ENCODE measurements at regions not wholly inside any gene's neighbourhood (a gene's known extent, or its start where the extent isn't known, plus 50 kb on each side); places are given as distances from the start of the nearest gene placed in this dataset.

DNA sequence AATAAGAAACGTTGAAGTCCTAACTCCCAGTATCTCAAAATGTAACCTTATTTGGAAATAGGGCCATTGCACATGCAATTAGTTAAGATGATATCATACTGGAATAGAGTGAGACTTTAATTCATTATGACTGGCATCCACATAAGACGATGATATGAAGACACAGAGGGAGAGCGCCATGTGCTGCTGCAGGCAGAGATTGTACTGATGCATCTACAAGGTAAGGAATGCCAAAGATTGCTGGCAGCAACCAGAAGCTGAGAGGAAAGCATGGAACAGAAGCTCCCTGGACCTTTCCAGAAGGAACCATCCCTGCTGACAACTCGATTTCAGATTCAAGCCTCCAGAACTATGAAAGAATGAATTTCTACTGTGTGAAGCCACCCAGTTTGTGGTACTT lies 697.0 kb upstream of the INTU start:
- H3K4me2 ChIP-seq (ENCODE audit: low read length), result no peak overlapping the region
- H3K79me2 ChIP-seq (ENCODE audit: control insufficient read depth, low read length), result no peaks in the 10 kb centered on the region
- H3K4me3 ChIP-seq (ENCODE audit: low read length), result no peak overlapping the region
- H3K27me3 ChIP-seq (ENCODE audit: control insufficient read depth, low read length), result no peaks in the 10 kb centered on the region
- H4K20me1 ChIP-seq (ENCODE audit: control insufficient read depth, insufficient read depth, low read depth, low read length), result no peaks in the 10 kb centered on the region
- H3K4me1 ChIP-seq (ENCODE audit: control insufficient read depth, low read length), result no peaks in the 10 kb centered on the region
- no peaks in the 10 kb centered on the region for H3K9me2 ChIP-seq (replicated peaks; ENCODE audit: control insufficient read depth, low read length)
- no peak overlapping the region for H3K27ac ChIP-seq (ENCODE audit: low read depth, low read length)
- no peaks in the 10 kb centered on the region for H3K36me3 ChIP-seq (ENCODE audit: control insufficient read depth, low read length)
- TF ChIP-seq, protein P1, sequence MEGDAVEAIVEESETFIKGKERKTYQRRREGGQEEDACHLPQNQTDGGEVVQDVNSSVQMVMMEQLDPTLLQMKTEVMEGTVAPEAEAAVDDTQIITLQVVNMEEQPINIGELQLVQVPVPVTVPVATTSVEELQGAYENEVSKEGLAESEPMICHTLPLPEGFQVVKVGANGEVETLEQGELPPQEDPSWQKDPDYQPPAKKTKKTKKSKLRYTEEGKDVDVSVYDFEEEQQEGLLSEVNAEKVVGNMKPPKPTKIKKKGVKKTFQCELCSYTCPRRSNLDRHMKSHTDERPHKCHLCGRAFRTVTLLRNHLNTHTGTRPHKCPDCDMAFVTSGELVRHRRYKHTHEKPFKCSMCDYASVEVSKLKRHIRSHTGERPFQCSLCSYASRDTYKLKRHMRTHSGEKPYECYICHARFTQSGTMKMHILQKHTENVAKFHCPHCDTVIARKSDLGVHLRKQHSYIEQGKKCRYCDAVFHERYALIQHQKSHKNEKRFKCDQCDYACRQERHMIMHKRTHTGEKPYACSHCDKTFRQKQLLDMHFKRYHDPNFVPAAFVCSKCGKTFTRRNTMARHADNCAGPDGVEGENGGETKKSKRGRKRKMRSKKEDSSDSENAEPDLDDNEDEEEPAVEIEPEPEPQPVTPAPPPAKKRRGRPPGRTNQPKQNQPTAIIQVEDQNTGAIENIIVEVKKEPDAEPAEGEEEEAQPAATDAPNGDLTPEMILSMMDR (IDR thresholded peaks at IDR 0.05; ENCODE audit: low read depth, low read length, poor library complexity, severe bottlenecking), result no peak
- TF ChIP-seq EZH2phosphoT487 (IDR thresholded peaks at IDR 0.05; ENCODE audit: borderline replicate concordance, low read length), result no peak
- no peaks in the 10 kb centered on the region for H3K9me3 ChIP-seq (ENCODE audit: control insufficient read depth, insufficient read depth, low read length)
- no peaks in the 10 kb centered on the region for H3F3A ChIP-seq (ENCODE audit: control insufficient read depth, insufficient read depth)

DNA sequence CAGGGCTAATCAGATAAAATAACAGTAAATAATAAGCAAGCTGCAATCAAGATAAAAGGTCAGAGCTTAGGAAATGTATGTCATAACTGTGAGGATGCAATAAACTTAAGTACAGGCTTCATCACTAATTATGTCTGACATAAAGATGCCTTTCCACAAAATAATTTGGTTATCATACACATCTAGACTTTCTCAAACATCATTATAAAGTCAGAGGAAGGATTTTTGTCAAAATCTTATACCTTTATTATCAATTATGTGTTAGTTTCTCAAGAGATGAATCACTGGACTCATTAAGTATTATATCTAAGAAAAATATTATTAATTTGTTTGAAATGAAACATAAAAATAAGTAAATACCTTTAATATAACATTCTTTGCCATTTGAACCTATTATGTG lies 695.4 kb upstream of the INTU start:
- H3K36me3 ChIP-seq (ENCODE audit: control insufficient read depth, low read length), result no peaks in the 10 kb centered on the region

DNA sequence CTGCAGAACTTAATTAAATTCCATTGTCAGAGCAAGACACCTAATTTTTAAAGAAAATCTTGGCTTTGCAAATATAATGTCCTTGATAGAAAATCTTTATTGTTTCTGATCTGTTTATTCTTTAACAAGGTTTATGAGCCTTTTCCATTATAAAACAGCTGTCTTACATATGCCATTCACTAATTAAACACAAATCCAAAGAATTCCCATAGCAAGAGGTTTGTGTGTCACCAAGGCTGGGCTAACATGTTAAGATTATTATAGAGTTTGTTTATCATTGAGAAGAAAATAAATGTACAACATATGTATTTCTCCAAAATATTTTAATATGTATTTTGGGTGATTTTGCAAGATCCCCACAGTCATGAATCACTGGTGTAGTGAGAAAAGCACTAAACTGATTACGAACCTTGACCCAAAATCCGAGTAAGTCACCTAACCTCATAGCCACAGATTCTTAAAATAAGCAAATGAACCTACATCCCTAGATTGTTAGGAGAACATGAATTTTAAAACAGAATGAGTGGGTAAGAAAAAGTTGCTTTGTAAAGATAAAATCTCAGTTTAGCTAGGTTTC lies 694.8 kb upstream of the INTU start:
- no peaks in the 10 kb centered on the region for H3K9me3 ChIP-seq (ENCODE audit: control insufficient read depth, insufficient read depth, low read length)
- H3F3A ChIP-seq (ENCODE audit: control insufficient read depth, insufficient read depth), result no peaks in the 10 kb centered on the region
- no peak overlapping the region for H3K4me3 ChIP-seq (ENCODE audit: low read length)
- TF ChIP-seq EZH2phosphoT487 (IDR thresholded peaks at IDR 0.05; ENCODE audit: borderline replicate concordance, low read length), result no peak
- TF ChIP-seq, protein P1 (IDR thresholded peaks at IDR 0.05; ENCODE audit: low read depth, low read length, poor library complexity, severe bottlenecking), result no peak
- no peak overlapping the region for H3K4me2 ChIP-seq (ENCODE audit: low read length)
- no peaks in the 10 kb centered on the region for H3K36me3 ChIP-seq (ENCODE audit: control insufficient read depth, low read length)
- H3K27me3 ChIP-seq (ENCODE audit: control insufficient read depth, low read length), result no peaks in the 10 kb centered on the region
- no peaks in the 10 kb centered on the region for H3K9me2 ChIP-seq (replicated peaks; ENCODE audit: control insufficient read depth, low read length)
- H4K20me1 ChIP-seq (ENCODE audit: control insufficient read depth, insufficient read depth, low read depth, low read length), result no peaks in the 10 kb centered on the region
- H3K79me2 ChIP-seq (ENCODE audit: control insufficient read depth, low read length), result no peaks in the 10 kb centered on the region
- no peak overlapping the region for H3K27ac ChIP-seq (ENCODE audit: low read depth, low read length)
- no peaks in the 10 kb centered on the region for H3K4me1 ChIP-seq (ENCODE audit: control insufficient read depth, low read length)

More for the DNA sequence above, 695.4 kb upstream of the INTU start:
- no peaks in the 10 kb centered on the region for H3K9me3 ChIP-seq (ENCODE audit: control insufficient read depth, insufficient read depth, low read length)
- H3K27me3 ChIP-seq (ENCODE audit: control insufficient read depth, low read length), result no peaks in the 10 kb centered on the region
- H3F3A ChIP-seq (ENCODE audit: control insufficient read depth, insufficient read depth), result no peaks in the 10 kb centered on the region
- no peak for TF ChIP-seq EZH2phosphoT487 (IDR thresholded peaks at IDR 0.05; ENCODE audit: borderline replicate concordance, low read length)
- TF ChIP-seq, protein P1 (IDR thresholded peaks at IDR 0.05; ENCODE audit: low read depth, low read length, poor library complexity, severe bottlenecking), result no peak
- no peak overlapping the region for H3K27ac ChIP-seq (ENCODE audit: low read depth, low read length)
- H3K9me2 ChIP-seq (replicated peaks; ENCODE audit: control insufficient read depth, low read length), result no peaks in the 10 kb centered on the region
- H3K4me1 ChIP-seq (ENCODE audit: control insufficient read depth, low read length), result no peaks in the 10 kb centered on the region
- H3K4me3 ChIP-seq (ENCODE audit: low read length), result no peak overlapping the region
- H3K79me2 ChIP-seq (ENCODE audit: control insufficient read depth, low read length), result no peaks in the 10 kb centered on the region
- no peak overlapping the region for H3K4me2 ChIP-seq (ENCODE audit: low read length)
- H4K20me1 ChIP-seq (ENCODE audit: control insufficient read depth, insufficient read depth, low read depth, low read length), result no peaks in the 10 kb centered on the region
